ENCODE measurements at regions not wholly inside any gene's neighbourhood (a gene's known extent, or its start where the extent isn't known, plus 50 kb on each side); places are given as distances from the start of the nearest gene placed in this dataset.

- TF ChIP-seq CTCF (IDR thresholded peaks at IDR 0.05), result no peak
- TF ChIP-seq POLR2A (IDR thresholded peaks at IDR 0.05), result no peak
Observed at GRCh38 chr6:148107911-148108310, 234.7 kb upstream of the SASH1 start.

All from body of pancreas (tissue), 4 donors.